H9 (cell line): ENCODE measurements at regions not wholly inside any gene's neighbourhood (a gene's known extent, or its start where the extent isn't known, plus 50 kb on each side); places are given as distances from the start of the nearest gene placed in this dataset.

Source experiments
- DNase-seq: peaks from one replicate; pipeline ENCODE4 v3.0.0-alpha.2; 2017
- H2AFZ ChIP-seq: one replicate; pipeline ENCODE4 v1.6.1; 2013; ENCODE audit warnings: mild to moderate bottlenecking, low read length, control low read depth, moderate library complexity
- H2AK5ac ChIP-seq: 2 replicates; pipeline ENCODE4 v1.6.1; 2013; ENCODE audit warnings: low read length, control low read depth, mixed read lengths; ENCODE audit not compliant: insufficient read length
- H2BK120ac ChIP-seq: one replicate; pipeline ENCODE4 v1.6.1; 2013; ENCODE audit warnings: low read depth, mild to moderate bottlenecking, low read length, control low read depth, inconsistent platforms; ENCODE audit not compliant: poor library complexity, severe bottlenecking
- H2BK12ac ChIP-seq: 2 replicates; pipeline ENCODE4 v1.6.1; 2013; ENCODE audit warnings: low read length, control low read depth, mixed read lengths, low read depth; ENCODE audit not compliant: insufficient read length
- H2BK15ac ChIP-seq: 2 replicates; pipeline ENCODE4 v1.6.1; 2013; ENCODE audit warnings: low read depth, low read length, control low read depth
- H2BK20ac ChIP-seq: one replicate; pipeline ENCODE4 v1.6.1; 2013; ENCODE audit warnings: low read depth, mild to moderate bottlenecking, low read length, control low read depth, inconsistent platforms; ENCODE audit not compliant: poor library complexity, severe bottlenecking
- H2BK5ac ChIP-seq: 2 replicates; pipeline ENCODE4 v1.6.1; 2013; ENCODE audit warnings: low read length, control low read depth, mixed read lengths; ENCODE audit not compliant: insufficient read length
- H3K14ac ChIP-seq: 2 replicates; pipeline ENCODE4 v1.6.1; 2013; ENCODE audit warnings: low read length, control low read depth; ENCODE audit not compliant: insufficient read depth
- H3K18ac ChIP-seq: 2 replicates; pipeline ENCODE4 v1.6.1; 2013; ENCODE audit warnings: low read depth, mild to moderate bottlenecking, mixed read lengths, low read length, control low read depth; ENCODE audit not compliant: insufficient read length
- H3K23ac ChIP-seq: 2 replicates; pipeline ENCODE4 v1.6.1; 2013; ENCODE audit warnings: low read length, control low read depth, mixed read lengths, low read depth; ENCODE audit not compliant: insufficient read length
- H3K23me2 ChIP-seq: 2 replicates; pipeline ENCODE4 v1.6.1; 2013; ENCODE audit warnings: low read depth, mild to moderate bottlenecking, mixed read lengths, low read length, control low read depth; ENCODE audit not compliant: insufficient read length, poor library complexity, severe bottlenecking
- H3K27ac ChIP-seq: 2 replicates; pipeline ENCODE4 v1.5.1; 2013; ENCODE audit warnings: low read length, control low read depth, mixed read lengths, low read depth; ENCODE audit not compliant: insufficient read length
- H3K27me3 ChIP-seq: 2 replicates; pipeline ENCODE4 v1.6.1; 2013; ENCODE audit warnings: low read length, control low read depth, inconsistent platforms; ENCODE audit not compliant: insufficient read depth
- H3K4ac ChIP-seq: 2 replicates; pipeline ENCODE4 v1.6.1; 2013; ENCODE audit warnings: low read depth, mild to moderate bottlenecking, control low read depth, inconsistent platforms, low read length, moderate library complexity
- H3K4me1 ChIP-seq: 2 replicates; pipeline ENCODE4 v1.6.1; 2013; ENCODE audit warnings: low read length, control low read depth, inconsistent platforms; ENCODE audit not compliant: insufficient read depth
- H3K4me2 ChIP-seq: 2 replicates; pipeline ENCODE4 v1.6.1; 2013; ENCODE audit warnings: low read length, control low read depth, mixed read lengths; ENCODE audit not compliant: insufficient read length, insufficient read depth
- H3K56ac ChIP-seq: 2 replicates; pipeline ENCODE4 v1.6.1; 2013; ENCODE audit warnings: low read depth, mild to moderate bottlenecking, mixed read lengths, low read length, control low read depth; ENCODE audit not compliant: insufficient read length
- H3K79me1 ChIP-seq: 2 replicates; pipeline ENCODE4 v1.6.1; 2013; ENCODE audit warnings: low read depth, mild to moderate bottlenecking, moderate library complexity, low read length, control low read depth, inconsistent platforms; ENCODE audit not compliant: insufficient read depth, poor library complexity, severe bottlenecking
- H3K79me2 ChIP-seq: 2 replicates; pipeline ENCODE4 v1.6.1; 2013; ENCODE audit warnings: low read length, control low read depth, inconsistent platforms; ENCODE audit not compliant: insufficient read depth
- H3K9ac ChIP-seq: 2 replicates; pipeline ENCODE4 v1.6.1; 2013; ENCODE audit warnings: low read length, control low read depth, mixed read lengths; ENCODE audit not compliant: insufficient read length; ENCODE audit errors: extremely low read depth
- H3K9me3 ChIP-seq: one replicate; pipeline ENCODE4 v1.6.1; 2013; ENCODE audit warnings: low read depth, low read length, inconsistent platforms; ENCODE audit not compliant: control insufficient read depth
- H3T11ph ChIP-seq: one replicate; pipeline ENCODE4 v1.6.1; 2013; ENCODE audit warnings: mild to moderate bottlenecking, low read length, control low read depth, inconsistent platforms
- H4K20me1 ChIP-seq: one replicate; pipeline ENCODE4 v1.6.1; 2013; ENCODE audit not compliant: control insufficient read depth, insufficient read length, insufficient read depth
- H4K5ac ChIP-seq: 2 replicates; pipeline ENCODE4 v1.6.1; 2013; ENCODE audit warnings: low read depth, mild to moderate bottlenecking, mixed read lengths, low read length, control low read depth; ENCODE audit not compliant: insufficient read length
- H4K8ac ChIP-seq: replicated peaks from 2 replicates; pipeline ENCODE4 v1.6.1; 2013; ENCODE audit warnings: low read length, control low read depth, mixed read lengths, low read depth; ENCODE audit not compliant: insufficient read length
- H4K91ac ChIP-seq: 2 replicates; pipeline ENCODE4 v1.6.1; 2013; ENCODE audit warnings: low read depth, mild to moderate bottlenecking, moderate library complexity, mixed read lengths, low read length, control low read depth; ENCODE audit not compliant: insufficient read length
- H3K27ac Mint-ChIP-seq, 3 experiments: 2 replicates in 2 of 3; 3 replicates in 1 of 3; pipeline ENCODE4 v1.8.0; 2020 to 2021; ENCODE audit warnings: mixed read lengths in 3 of 3, mild to moderate bottlenecking in 1 of 3, moderate library complexity in 1 of 3
- H3K27me3 Mint-ChIP-seq: 2 replicates; pipeline ENCODE4 v1.8.0; 2021; ENCODE audit warnings: low read depth, mild to moderate bottlenecking, moderate library complexity, mixed read lengths
- H3K36me3 Mint-ChIP-seq, 3 experiments: 2 replicates in 2 of 3; 3 replicates in 1 of 3; pipeline ENCODE4 v1.8.0; 2020 to 2021; ENCODE audit warnings: low read depth in 3 of 3, mixed read lengths in 3 of 3; ENCODE audit not compliant: insufficient read depth in 1 of 3
- H3K4me1 Mint-ChIP-seq, 2 experiments: 2 replicates each; pipeline ENCODE4 v1.8.0; 2020; ENCODE audit warnings: mixed read lengths in 2 of 2
- H3K4me3 Mint-ChIP-seq, 2 experiments: 2 replicates in 1 of 2; 3 replicates in 1 of 2; pipeline ENCODE4 v1.8.0; 2020 to 2021; ENCODE audit warnings: mild to moderate bottlenecking in 2 of 2, mixed read lengths in 2 of 2, moderate library complexity in 1 of 2
- H3K9me3 Mint-ChIP-seq, 2 experiments: 2 replicates in 1 of 2; 3 replicates in 1 of 2; pipeline ENCODE4 v1.8.0; 2020; ENCODE audit warnings: mild to moderate bottlenecking in 2 of 2, mixed read lengths in 2 of 2, moderate library complexity in 1 of 2
- WGBS: extraction: QIAGEN DNeasy Blood & Tissue Kit; methylation state at CpG from one replicate; pipeline ENCODE4 v1.1.7; 2013; ENCODE audit warnings: missing lambda C conversion rate, low lambda C conversion rate, mixed read lengths; ENCODE audit not compliant: insufficient read length; ENCODE audit errors: extremely low coverage; 5-methylcytosine and 5-hydroxymethylcytosine counted together
- TF ChIP-seq, protein P1 (sequence below): fragments of 200-600 bp; sonication (generic); conservative IDR thresholded peaks from 3 replicates; pipeline ENCODE4 v1.8.0; 2021; ENCODE audit warnings: antibody characterized with exemption, mild to moderate bottlenecking

GRCh38 chr1:221100611-221101010 lies 221.4 kb downstream of the HLX start:
- Histone ChIP-seq H2BK20ac (no peak overlapping the region), H4K5ac (no peak overlapping the region), H2AFZ (no peak overlapping the region), H3K27me3 (no peaks in the 10 kb centered on the region), H2AK5ac (no peak overlapping the region), H3K14ac (no peak overlapping the region), H3K79me2 (no peaks in the 10 kb centered on the region), H3K9ac (no peak overlapping the region), H2BK15ac (no peak overlapping the region), H3K27ac (no peak overlapping the region), H3K56ac (no peak overlapping the region), H4K91ac (no peak overlapping the region), H3K4me2 (no peak overlapping the region), H2BK5ac (no peak overlapping the region), H3K4ac (no peak overlapping the region), H3T11ph (no peak overlapping the region), H3K23ac (no peak overlapping the region), H3K23me2 (no peaks in the 10 kb centered on the region), H3K18ac (no peak overlapping the region), H3K79me1 (no peaks in the 10 kb centered on the region), H4K20me1 (no peaks in the 10 kb centered on the region), H2BK12ac (no peak overlapping the region), H3K4me1 (no peaks in the 10 kb centered on the region), H2BK120ac (no peak overlapping the region), H3K9me3 (no peaks in the 10 kb centered on the region), H4K8ac (no peak overlapping the region)
- Mint-ChIP-seq H3K4me3 (no peak overlapping the region), H3K9me3 (peaks cover 0 to 2% of the 10 kb centered on the region in 2 experiments; a peak in 1 of 5 replicates), H3K4me1 (no peaks in the 10 kb centered on the region), H3K36me3 (no peaks in the 10 kb centered on the region; a peak in 1 of 7 replicates), H3K27me3 (no peaks in the 10 kb centered on the region), H3K27ac (no peak overlapping the region)
- no CpG with 5 or more reads among the region's 3 CpGs for WGBS
- DNase-seq: no peak
- TF ChIP-seq, protein P1, sequence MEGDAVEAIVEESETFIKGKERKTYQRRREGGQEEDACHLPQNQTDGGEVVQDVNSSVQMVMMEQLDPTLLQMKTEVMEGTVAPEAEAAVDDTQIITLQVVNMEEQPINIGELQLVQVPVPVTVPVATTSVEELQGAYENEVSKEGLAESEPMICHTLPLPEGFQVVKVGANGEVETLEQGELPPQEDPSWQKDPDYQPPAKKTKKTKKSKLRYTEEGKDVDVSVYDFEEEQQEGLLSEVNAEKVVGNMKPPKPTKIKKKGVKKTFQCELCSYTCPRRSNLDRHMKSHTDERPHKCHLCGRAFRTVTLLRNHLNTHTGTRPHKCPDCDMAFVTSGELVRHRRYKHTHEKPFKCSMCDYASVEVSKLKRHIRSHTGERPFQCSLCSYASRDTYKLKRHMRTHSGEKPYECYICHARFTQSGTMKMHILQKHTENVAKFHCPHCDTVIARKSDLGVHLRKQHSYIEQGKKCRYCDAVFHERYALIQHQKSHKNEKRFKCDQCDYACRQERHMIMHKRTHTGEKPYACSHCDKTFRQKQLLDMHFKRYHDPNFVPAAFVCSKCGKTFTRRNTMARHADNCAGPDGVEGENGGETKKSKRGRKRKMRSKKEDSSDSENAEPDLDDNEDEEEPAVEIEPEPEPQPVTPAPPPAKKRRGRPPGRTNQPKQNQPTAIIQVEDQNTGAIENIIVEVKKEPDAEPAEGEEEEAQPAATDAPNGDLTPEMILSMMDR: no peak
